ENCODE measurements at regions not wholly inside any gene's neighbourhood (a gene's known extent, or its start where the extent isn't known, plus 50 kb on each side); places are given as distances from the start of the nearest gene placed in this dataset.

GRCh38 chr2:48007699-48008268 is 101.5 kb upstream of the FBXO11 start:
- Histone ChIP-seq H3K27me3 (no peaks in the 10 kb centered on the region), H3K27ac (no peak overlapping the region), H3K36me3 (no peaks in the 10 kb centered on the region), H3K4me3 (no peak overlapping the region), H3K4me1 (ENCODE audit: insufficient read depth) (no peaks in the 10 kb centered on the region), H3K9me3 (no peaks in the 10 kb centered on the region)
- no peak for TF ChIP-seq CTCF (IDR thresholded peaks at IDR 0.05)
- no peak for TF ChIP-seq POLR2A (IDR thresholded peaks at IDR 0.05)
- no peak for TF ChIP-seq EP300 (IDR thresholded peaks at IDR 0.05)
- whole genome bisulfite sequencing, 3 donors: 90 to 100% (median 93%) methylated on average over 2 of the region's 2 CpGs
- intact Hi-C loops (cut with DNase I): no loop called here
- DNase-seq: no peak

GRCh38 chr2:48009256-48009655 is 103.0 kb upstream of the FBXO11 start:
- no peaks in the 10 kb centered on the region for H3K36me3 ChIP-seq
- intact Hi-C loops (cut with DNase I): no loop called here
- no peak overlapping the region for H3K4me3 ChIP-seq
- WGBS, 3 donors: 85 to 91% (median 89%) methylated on average over 2 of the region's 2 CpGs
- H3K27ac ChIP-seq: no peak overlapping the region
- DNase-seq: no peak
- H3K4me1 ChIP-seq (ENCODE audit: insufficient read depth): no peaks in the 10 kb centered on the region
- no peaks in the 10 kb centered on the region for H3K9me3 ChIP-seq
- no peaks in the 10 kb centered on the region for H3K27me3 ChIP-seq
- no peak for TF ChIP-seq CTCF (IDR thresholded peaks at IDR 0.05)
- no peak for TF ChIP-seq POLR2A (IDR thresholded peaks at IDR 0.05)
- TF ChIP-seq EP300 (IDR thresholded peaks at IDR 0.05): no peak

GRCh38 chr2:48015421-48015820 is 109.1 kb upstream of the FBXO11 start:
- no peak for DNase-seq
- Histone ChIP-seq H3K4me1 (ENCODE audit: insufficient read depth) (no peaks in the 10 kb centered on the region), H3K9me3 (no peaks in the 10 kb centered on the region)

GRCh38 chr2:48016225-48017019 is 110.1 kb upstream of the FBXO11 start:
- Histone ChIP-seq H3K27me3 (no peaks in the 10 kb centered on the region), H3K27ac (no peak overlapping the region), H3K4me1 (ENCODE audit: insufficient read depth) (no peaks in the 10 kb centered on the region), H3K9me3 (no peaks in the 10 kb centered on the region), H3K36me3 (no peaks in the 10 kb centered on the region), H3K4me3 (no peak overlapping the region)
- DNase-seq: no peak
- TF ChIP-seq EP300 (IDR thresholded peaks at IDR 0.05): no peak
- no peak for TF ChIP-seq CTCF (IDR thresholded peaks at IDR 0.05)
- no peak for TF ChIP-seq POLR2A (IDR thresholded peaks at IDR 0.05)
- intact Hi-C loops (cut with DNase I): no loop called here
- 75 to 76% (median 75%) methylated on average over 7 of the region's 7 CpGs for WGBS, 3 donors

More at GRCh38 chr2:48015421-48015820, 109.1 kb upstream of the FBXO11 start:
- Histone ChIP-seq H3K27ac (no peak overlapping the region), H3K27me3 (no peaks in the 10 kb centered on the region), H3K36me3 (no peaks in the 10 kb centered on the region), H3K4me3 (no peak overlapping the region)
- intact Hi-C loops (cut with DNase I): no loop called here
- TF ChIP-seq EP300 (IDR thresholded peaks at IDR 0.05) (no peak), POLR2A (IDR thresholded peaks at IDR 0.05) (no peak), CTCF (IDR thresholded peaks at IDR 0.05) (no peak)
- 56 to 62% (median 62%) methylated on average over 1 of the region's 1 CpG for WGBS, 3 donors

All from ovary (tissue), 7 donors.